WTC11 (cell line): ENCODE measurements at regions not wholly inside any gene's neighbourhood (a gene's known extent, or its start where the extent isn't known, plus 50 kb on each side); places are given as distances from the start of the nearest gene placed in this dataset.

ENCODE experiments used
- ATAC-seq: fragments of 200-7000 bp; cut with Tn5 transposase; 2 replicates; pipeline ENCODE4 v1.10.0; 2021; ENCODE audit warnings: mild to moderate bottlenecking, moderate library complexity
- CTCF ChIA-PET: fragments of 300-600 bp; sonication (Branson Sonifier 250); formaldehyde crosslinking; loops from one replicate; lab custom pipeline; 2021; ENCODE audit warnings: antibody characterized with exemption; lab: Charles Lee
- POLR2A ChIA-PET: fragments of 350-600 bp; sonication (Branson Sonifier 250); formaldehyde crosslinking; loops from one replicate; lab custom pipeline; 2021; ENCODE audit warnings: antibody characterized with exemption; lab: Charles Lee
- DNase-seq: peaks from one replicate; pipeline ENCODE4 v3.0.0; 2021; ENCODE audit warnings: low spot score
- H3K27ac Mint-ChIP-seq: 2 replicates; pipeline ENCODE4 v1.8.0; 2021; ENCODE audit warnings: mixed read lengths
- H3K27me3 Mint-ChIP-seq: 2 replicates; pipeline ENCODE4 v1.8.0; 2021; ENCODE audit warnings: low read depth, mild to moderate bottlenecking, moderate library complexity, mixed read lengths
- H3K36me3 Mint-ChIP-seq: 2 replicates; pipeline ENCODE4 v1.8.0; 2021; ENCODE audit warnings: mixed read lengths
- H3K4me1 Mint-ChIP-seq: 2 replicates; pipeline ENCODE4 v1.8.0; 2022; ENCODE audit warnings: mixed read lengths
- H3K4me3 Mint-ChIP-seq: 2 replicates; pipeline ENCODE4 v1.8.0; 2021; ENCODE audit warnings: mild to moderate bottlenecking, moderate library complexity, mixed read lengths
- H3K9me3 Mint-ChIP-seq: 2 replicates; pipeline ENCODE4 v1.8.0; 2021; ENCODE audit warnings: mixed read lengths
- E2F4 ChIP-seq: sonication (generic); formaldehyde crosslinking; IDR thresholded peaks from 2 replicates; pipeline ENCODE4 v1.8.1; 2022; ENCODE audit warnings: low read depth, mild to moderate bottlenecking, moderate library complexity, missing genetic modification reagents, borderline replicate concordance
- ERG ChIP-seq: fragments of 250-450 bp; sonication (Bioruptor Pico); IDR thresholded peaks from 2 replicates; pipeline ENCODE4 v1.8.0; 2021; ENCODE audit warnings: mild to moderate bottlenecking
- GTF2I ChIP-seq: fragments of 250-450 bp; sonication (Bioruptor Pico); conservative IDR thresholded peaks from 2 replicates; pipeline ENCODE4 v1.4.0; 2021; ENCODE audit warnings: mild to moderate bottlenecking
- HMGXB4 ChIP-seq: sonication (generic); formaldehyde crosslinking; IDR thresholded peaks from 2 replicates; pipeline ENCODE4 v1.8.1; 2023; ENCODE audit warnings: mild to moderate bottlenecking, moderate library complexity, missing genetic modification reagents
- MLX ChIP-seq: sonication (generic); formaldehyde crosslinking; IDR thresholded peaks from 2 replicates; pipeline ENCODE4 v1.8.1; 2023; ENCODE audit warnings: mild to moderate bottlenecking, missing genetic modification reagents, moderate library complexity
- MXD4 ChIP-seq: fragments of 250-450 bp; sonication (Bioruptor Pico); IDR thresholded peaks from 2 replicates; pipeline ENCODE4 v1.8.0; 2021; ENCODE audit warnings: mild to moderate bottlenecking, moderate library complexity, borderline replicate concordance
- NR2C2 ChIP-seq: sonication (generic); formaldehyde crosslinking; IDR thresholded peaks from 2 replicates; pipeline ENCODE4 v1.8.0; 2022; ENCODE audit warnings: mild to moderate bottlenecking, missing genetic modification reagents
- OVOL2 ChIP-seq: fragments of 250-450 bp; sonication (Bioruptor Pico); IDR thresholded peaks from 2 replicates; pipeline ENCODE4 v1.9.0; 2021; ENCODE audit warnings: mild to moderate bottlenecking, borderline replicate concordance
- RELA ChIP-seq: sonication (generic); formaldehyde crosslinking; IDR thresholded peaks from 2 replicates; pipeline ENCODE4 v1.8.1; 2022; ENCODE audit warnings: missing genetic modification reagents, mild to moderate bottlenecking, borderline replicate concordance
- SOX15 ChIP-seq: fragments of 250-450 bp; sonication (Bioruptor Pico); IDR thresholded peaks from 2 replicates; pipeline ENCODE4 v1.9.0; 2021; ENCODE audit warnings: mild to moderate bottlenecking
- SP1 ChIP-seq: sonication (generic); formaldehyde crosslinking; conservative IDR thresholded peaks from 2 replicates; pipeline ENCODE4 v1.8.1; 2022; ENCODE audit warnings: missing genetic modification reagents
- TEAD1 ChIP-seq: sonication (generic); formaldehyde crosslinking; IDR thresholded peaks from 2 replicates; pipeline ENCODE4 v1.8.0; 2022; ENCODE audit warnings: mild to moderate bottlenecking, missing genetic modification reagents
- USF2 ChIP-seq: sonication (generic); formaldehyde crosslinking; IDR thresholded peaks from 2 replicates; pipeline ENCODE4 v1.8.1; 2023; ENCODE audit warnings: mild to moderate bottlenecking, missing genetic modification reagents, moderate library complexity
- ZMAT4 ChIP-seq: fragments of 250-450 bp; sonication (Bioruptor Pico); IDR thresholded peaks from 2 replicates; pipeline ENCODE4 v1.9.0; 2021; ENCODE audit warnings: mild to moderate bottlenecking
- ZNF121 ChIP-seq: sonication (generic); formaldehyde crosslinking; IDR thresholded peaks from 2 replicates; pipeline ENCODE4 v1.8.0; 2023; ENCODE audit warnings: missing genetic modification reagents
- ZNF138 ChIP-seq: sonication (generic); formaldehyde crosslinking; conservative IDR thresholded peaks from 2 replicates; pipeline ENCODE4 v1.8.1; 2022; ENCODE audit warnings: mild to moderate bottlenecking, moderate library complexity, missing genetic modification reagents
- ZNF219 ChIP-seq: sonication (generic); formaldehyde crosslinking; IDR thresholded peaks from 2 replicates; pipeline ENCODE4 v1.8.0; 2023; ENCODE audit warnings: missing genetic modification reagents, mild to moderate bottlenecking, borderline replicate concordance
- ZNF532 ChIP-seq: fragments of 250-450 bp; sonication (Bioruptor Pico); IDR thresholded peaks from 2 replicates; pipeline ENCODE4 v1.9.0; 2021; ENCODE audit warnings: mild to moderate bottlenecking, borderline replicate concordance

- no peak for TF ChIP-seq ZNF532 (CRISPR knock-in tag)
- no peak for TF ChIP-seq MLX (CRISPR knock-in tag)
- TF ChIP-seq GTF2I (CRISPR knock-in tag), result no peak
Observed at GRCh38 chr2:56831780-56832179, 648.0 kb downstream of the CCDC85A start (continued).

GRCh38 chr2:56834686-56835085 lies 650.9 kb downstream of the CCDC85A start:
- no peaks in the 10 kb centered on the region for H3K4me1 Mint-ChIP-seq
- H3K27ac Mint-ChIP-seq, result no peak overlapping the region
- CTCF ChIA-PET, result no interaction called here
- ATAC-seq (no peak), DNase-seq (no peak)
- no peaks in the 10 kb centered on the region for H3K27me3 Mint-ChIP-seq
- peaks cover 17% of the 10 kb centered on the region for H3K9me3 Mint-ChIP-seq
- no peak overlapping the region for H3K4me3 Mint-ChIP-seq
- no peaks in the 10 kb centered on the region; the same call in 1 of the 2 replicates for H3K36me3 Mint-ChIP-seq
- POLR2A ChIA-PET, result no interaction called here
- TF ChIP-seq E2F4 (CRISPR knock-in tag), result no peak
- TF ChIP-seq MXD4 (CRISPR knock-in tag), result no peak
- TF ChIP-seq GTF2I (CRISPR knock-in tag), result no peak
- no peak for TF ChIP-seq ZNF219 (CRISPR knock-in tag)
- TF ChIP-seq TEAD1 (CRISPR knock-in tag), result no peak
- TF ChIP-seq SP1 (CRISPR knock-in tag), result no peak
- no peak for TF ChIP-seq ZNF138 (CRISPR knock-in tag)
- no peak for TF ChIP-seq HMGXB4 (CRISPR knock-in tag)
- TF ChIP-seq NR2C2 (CRISPR knock-in tag), result no peak
- TF ChIP-seq ERG (CRISPR knock-in tag), result no peak
- TF ChIP-seq RELA (CRISPR knock-in tag), result no peak
- TF ChIP-seq ZNF121 (CRISPR knock-in tag), result no peak
- TF ChIP-seq SOX15 (CRISPR knock-in tag), result no peak
- no peak for TF ChIP-seq USF2 (CRISPR knock-in tag)
- no peak for TF ChIP-seq ZMAT4 (CRISPR knock-in tag)
- TF ChIP-seq OVOL2 (CRISPR knock-in tag), result no peak
